ENCODE measurements at regions not wholly inside any gene's neighbourhood (a gene's known extent, or its start where the extent isn't known, plus 50 kb on each side); places are given as distances from the start of the nearest gene placed in this dataset.

GRCh38 chr16:88320947-88321634 is 61.7 kb upstream of the ZNF469 start:
- POLR2A ChIA-PET, result no interaction called here
- no peak for DNase-seq (ENCODE audit: extremely low spot score)
- no peak for TF ChIP-seq FOXM1 (IDR thresholded peaks at IDR 0.05; ENCODE audit: borderline replicate concordance)
- TF ChIP-seq TARDBP (IDR thresholded peaks at IDR 0.05), result no peak
- TF ChIP-seq LEF1 (IDR thresholded peaks at IDR 0.05; ENCODE audit: borderline replicate concordance), result no peak
- no peak for TF ChIP-seq FOXA1 (IDR thresholded peaks at IDR 0.05)
- TF ChIP-seq SUZ12 (IDR thresholded peaks at IDR 0.05), result no peak
- no peak for TF ChIP-seq HDGF (IDR thresholded peaks at IDR 0.05; ENCODE audit: borderline replicate concordance)
- no peak for TF ChIP-seq SP1 (IDR thresholded peaks at IDR 0.05)
- no peak for TF ChIP-seq BHLHE40 (IDR thresholded peaks at IDR 0.05; ENCODE audit: borderline replicate concordance)
- no peak for TF ChIP-seq L3MBTL2 (conservative IDR thresholded peaks at IDR 0.05)
- TF ChIP-seq ELF4 (IDR thresholded peaks at IDR 0.05), result no peak
- TF ChIP-seq NFRKB (IDR thresholded peaks at IDR 0.05), result no peak
- CTCF ChIA-PET, result no interaction called here

DNA sequence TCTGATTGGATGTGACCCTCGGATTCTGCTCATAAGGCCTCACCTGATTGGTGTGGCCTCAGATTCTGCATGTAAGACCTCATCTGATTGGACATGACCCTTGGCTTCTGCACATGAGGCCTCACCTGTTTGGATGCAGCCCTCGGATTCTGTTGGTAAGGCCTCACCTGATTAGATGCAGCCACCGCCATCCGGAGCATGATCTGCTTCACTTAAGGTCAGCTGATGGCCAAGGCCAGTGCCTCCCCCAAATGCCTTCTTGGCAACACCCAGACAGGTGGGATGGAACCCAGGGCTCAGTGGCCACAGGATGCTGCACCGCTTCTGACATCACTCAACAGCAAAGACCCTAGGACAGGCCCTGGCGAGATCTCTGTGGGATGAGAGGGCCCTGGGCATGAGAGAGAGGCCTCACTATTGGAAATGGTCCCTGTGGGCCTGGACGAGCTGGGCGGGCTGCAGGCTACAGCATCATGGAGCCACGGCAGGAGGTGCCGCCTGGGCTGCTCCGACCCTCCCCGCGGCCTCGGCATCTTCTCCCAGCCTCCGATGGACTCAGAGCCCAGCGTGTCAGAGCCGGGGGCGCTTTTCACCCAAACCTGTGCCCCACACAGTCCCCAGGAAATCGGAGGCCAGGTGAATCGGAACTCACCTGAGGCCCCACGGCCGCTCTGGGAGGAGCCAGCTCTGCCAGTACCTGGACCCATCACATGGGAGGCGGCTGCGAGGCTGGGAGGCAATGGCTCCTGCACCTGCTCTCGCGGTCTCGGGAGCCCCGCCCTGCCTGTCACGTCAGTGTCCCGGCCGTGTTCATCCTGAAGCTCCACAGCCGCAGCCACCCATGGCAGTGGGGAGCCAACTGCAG is 60.9 kb upstream of the ZNF469 start:
- TF ChIP-seq ELF4 (IDR thresholded peaks at IDR 0.05) (no peak), HDGF (IDR thresholded peaks at IDR 0.05; ENCODE audit: borderline replicate concordance) (no peak), SUZ12 (IDR thresholded peaks at IDR 0.05) (no peak), LEF1 (IDR thresholded peaks at IDR 0.05; ENCODE audit: borderline replicate concordance) (no peak), FOXA1 (IDR thresholded peaks at IDR 0.05) (no peak), ZNF384 (IDR thresholded peaks at IDR 0.05) (no peak), SP1 (IDR thresholded peaks at IDR 0.05) (no peak), BHLHE40 (IDR thresholded peaks at IDR 0.05; ENCODE audit: borderline replicate concordance) (no peak), CTBP1 (IDR thresholded peaks at IDR 0.05; ENCODE audit: borderline replicate concordance) (no peak), FOXM1 (IDR thresholded peaks at IDR 0.05; ENCODE audit: borderline replicate concordance) (no peak), TARDBP (IDR thresholded peaks at IDR 0.05) (no peak), FOXK2 (IDR thresholded peaks at IDR 0.05) (no peak), NFRKB (IDR thresholded peaks at IDR 0.05) (no peak), ARNT (IDR thresholded peaks at IDR 0.05) (no peak)
- TF ChIP-seq, protein P1, sequence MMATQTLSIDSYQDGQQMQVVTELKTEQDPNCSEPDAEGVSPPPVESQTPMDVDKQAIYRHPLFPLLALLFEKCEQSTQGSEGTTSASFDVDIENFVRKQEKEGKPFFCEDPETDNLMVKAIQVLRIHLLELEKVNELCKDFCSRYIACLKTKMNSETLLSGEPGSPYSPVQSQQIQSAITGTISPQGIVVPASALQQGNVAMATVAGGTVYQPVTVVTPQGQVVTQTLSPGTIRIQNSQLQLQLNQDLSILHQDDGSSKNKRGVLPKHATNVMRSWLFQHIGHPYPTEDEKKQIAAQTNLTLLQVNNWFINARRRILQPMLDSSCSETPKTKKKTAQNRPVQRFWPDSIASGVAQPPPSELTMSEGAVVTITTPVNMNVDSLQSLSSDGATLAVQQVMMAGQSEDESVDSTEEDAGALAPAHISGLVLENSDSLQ (IDR thresholded peaks at IDR 0.05), result no peak
- no peak for DNase-seq (ENCODE audit: extremely low spot score)
- ChIA-PET CTCF (no interaction called here), POLR2A (no interaction called here)

DNA sequence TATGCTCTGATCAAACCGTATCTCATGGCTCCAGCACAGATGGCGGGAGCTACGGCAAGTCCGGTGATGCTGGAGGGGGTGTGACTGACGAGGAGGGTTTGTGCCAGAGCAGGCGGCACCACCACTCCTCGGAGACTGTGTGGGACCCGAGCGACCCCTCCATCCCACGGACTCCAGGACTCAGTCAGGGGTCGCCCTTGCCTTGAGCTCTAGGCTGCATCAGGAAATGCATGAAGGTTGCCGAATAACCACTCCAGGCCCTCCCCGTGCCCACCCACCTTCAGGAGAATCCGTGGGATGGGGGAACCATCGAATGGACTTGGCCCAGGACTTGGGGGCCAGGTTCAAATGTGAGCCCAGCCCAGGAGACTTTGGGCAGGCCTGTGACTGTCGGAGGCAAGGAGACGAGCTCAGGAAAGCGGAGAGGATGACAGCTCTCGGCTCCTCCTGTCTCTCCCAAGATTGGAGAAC is 60.2 kb upstream of the ZNF469 start:
- ChIA-PET POLR2A (no interaction called here), CTCF (no interaction called here)
- DNase-seq (ENCODE audit: extremely low spot score), result no peak
- TF ChIP-seq, protein P1 (IDR thresholded peaks at IDR 0.05), result no peak
- TF ChIP-seq FOXA1 (IDR thresholded peaks at IDR 0.05) (no peak), SUZ12 (IDR thresholded peaks at IDR 0.05) (no peak), SP1 (IDR thresholded peaks at IDR 0.05) (no peak), ARNT (IDR thresholded peaks at IDR 0.05) (no peak), LEF1 (IDR thresholded peaks at IDR 0.05; ENCODE audit: borderline replicate concordance) (no peak), NFRKB (IDR thresholded peaks at IDR 0.05) (no peak), L3MBTL2 (conservative IDR thresholded peaks at IDR 0.05) (no peak), ELF4 (IDR thresholded peaks at IDR 0.05) (no peak), BHLHE40 (IDR thresholded peaks at IDR 0.05; ENCODE audit: borderline replicate concordance) (no peak), FOXM1 (IDR thresholded peaks at IDR 0.05; ENCODE audit: borderline replicate concordance) (no peak)

- no peak for DNase-seq (ENCODE audit: extremely low spot score)
- TF ChIP-seq NFRKB (IDR thresholded peaks at IDR 0.05) (no peak), FOXK2 (IDR thresholded peaks at IDR 0.05) (no peak), L3MBTL2 (conservative IDR thresholded peaks at IDR 0.05) (no peak), SP1 (IDR thresholded peaks at IDR 0.05) (no peak), SUZ12 (IDR thresholded peaks at IDR 0.05) (no peak), FOXA1 (IDR thresholded peaks at IDR 0.05) (no peak), CTBP1 (IDR thresholded peaks at IDR 0.05; ENCODE audit: borderline replicate concordance) (no peak), ZNF384 (IDR thresholded peaks at IDR 0.05) (no peak), LEF1 (IDR thresholded peaks at IDR 0.05; ENCODE audit: borderline replicate concordance) (no peak)
- ChIA-PET CTCF (no interaction called here), POLR2A (no interaction called here)
These were observed 59.7 kb upstream of the ZNF469 start for GRCh38 chr16:88323041-88323440.

DNA sequence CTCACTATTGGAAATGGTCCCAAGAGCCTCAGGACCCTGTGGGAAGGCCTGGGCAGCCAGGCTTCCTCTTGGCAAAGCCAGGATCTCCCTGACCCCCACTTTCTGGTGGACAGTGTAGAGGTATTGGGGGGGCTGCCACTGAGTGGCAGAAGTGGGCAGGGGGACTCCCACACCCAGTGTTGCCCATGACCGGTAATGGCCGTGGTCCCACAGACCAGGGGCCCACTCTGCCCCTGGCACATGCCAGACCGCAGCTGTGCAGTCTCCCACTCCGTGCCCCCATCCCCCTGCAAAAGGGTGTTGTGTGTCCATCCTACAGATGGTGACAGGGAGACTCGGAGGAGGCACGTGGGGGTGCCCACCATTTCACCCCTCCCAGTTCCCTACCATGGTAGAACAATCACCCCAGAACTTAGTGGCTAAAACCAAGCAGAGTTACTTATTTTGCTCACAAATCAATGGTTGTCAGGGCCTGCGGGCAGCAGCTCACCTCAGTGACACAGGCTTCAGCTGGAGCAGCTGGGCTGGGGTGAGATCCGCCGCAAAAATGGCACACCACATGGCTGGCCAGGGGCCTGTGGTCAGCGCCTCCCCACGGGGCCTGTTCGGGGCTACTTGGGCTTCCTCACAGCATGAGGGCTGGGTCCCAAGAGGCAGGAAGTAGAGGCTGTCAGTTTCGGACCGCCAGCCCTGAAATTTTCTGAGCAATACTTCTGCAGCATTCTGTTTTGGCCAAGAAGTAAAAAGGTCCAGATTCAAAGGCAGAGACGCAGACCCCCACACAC is 59.0 kb upstream of the ZNF469 start:
- ChIA-PET CTCF (no interaction called here), POLR2A (no interaction called here)
- TF ChIP-seq, protein P1 (IDR thresholded peaks at IDR 0.05), result no peak
- no peak for TF ChIP-seq CTBP1 (IDR thresholded peaks at IDR 0.05; ENCODE audit: borderline replicate concordance)
- TF ChIP-seq SP1 (IDR thresholded peaks at IDR 0.05), result no peak
- no peak for TF ChIP-seq FOXK2 (IDR thresholded peaks at IDR 0.05)
- TF ChIP-seq TARDBP (IDR thresholded peaks at IDR 0.05), result no peak
- TF ChIP-seq FOXA1 (IDR thresholded peaks at IDR 0.05), result no peak
- no peak for TF ChIP-seq NFRKB (IDR thresholded peaks at IDR 0.05)
- TF ChIP-seq FOXM1 (IDR thresholded peaks at IDR 0.05; ENCODE audit: borderline replicate concordance), result no peak
- TF ChIP-seq HDGF (IDR thresholded peaks at IDR 0.05; ENCODE audit: borderline replicate concordance), result no peak
- no peak for TF ChIP-seq LEF1 (IDR thresholded peaks at IDR 0.05; ENCODE audit: borderline replicate concordance)
- no peak for TF ChIP-seq BHLHE40 (IDR thresholded peaks at IDR 0.05; ENCODE audit: borderline replicate concordance)
- TF ChIP-seq ZNF384 (IDR thresholded peaks at IDR 0.05), result no peak
- TF ChIP-seq ELF4 (IDR thresholded peaks at IDR 0.05), result no peak
- TF ChIP-seq ARNT (IDR thresholded peaks at IDR 0.05), result no peak
- TF ChIP-seq SUZ12 (IDR thresholded peaks at IDR 0.05), result no peak
- TF ChIP-seq L3MBTL2 (conservative IDR thresholded peaks at IDR 0.05), result no peak
- no peak for DNase-seq (ENCODE audit: extremely low spot score)
